Activated effector memory CD4-positive, alpha-beta T cell treated with Interleukin-2 at 50 U/mL for 16 hours (primary cell): ENCODE measurements at regions not wholly inside any gene's neighbourhood (a gene's known extent, or its start where the extent isn't known, plus 50 kb on each side); places are given as distances from the start of the nearest gene placed in this dataset.
"Not testable (repeated sequence)": the region's sequence is repeated elsewhere in the genome, so short reads cannot be mapped to it uniquely, and the experiment has no call there.

Experiments used
- DNase-seq: peaks from one replicate; pipeline ENCODE4 v3.0.0-alpha.2; 2020

DNA sequence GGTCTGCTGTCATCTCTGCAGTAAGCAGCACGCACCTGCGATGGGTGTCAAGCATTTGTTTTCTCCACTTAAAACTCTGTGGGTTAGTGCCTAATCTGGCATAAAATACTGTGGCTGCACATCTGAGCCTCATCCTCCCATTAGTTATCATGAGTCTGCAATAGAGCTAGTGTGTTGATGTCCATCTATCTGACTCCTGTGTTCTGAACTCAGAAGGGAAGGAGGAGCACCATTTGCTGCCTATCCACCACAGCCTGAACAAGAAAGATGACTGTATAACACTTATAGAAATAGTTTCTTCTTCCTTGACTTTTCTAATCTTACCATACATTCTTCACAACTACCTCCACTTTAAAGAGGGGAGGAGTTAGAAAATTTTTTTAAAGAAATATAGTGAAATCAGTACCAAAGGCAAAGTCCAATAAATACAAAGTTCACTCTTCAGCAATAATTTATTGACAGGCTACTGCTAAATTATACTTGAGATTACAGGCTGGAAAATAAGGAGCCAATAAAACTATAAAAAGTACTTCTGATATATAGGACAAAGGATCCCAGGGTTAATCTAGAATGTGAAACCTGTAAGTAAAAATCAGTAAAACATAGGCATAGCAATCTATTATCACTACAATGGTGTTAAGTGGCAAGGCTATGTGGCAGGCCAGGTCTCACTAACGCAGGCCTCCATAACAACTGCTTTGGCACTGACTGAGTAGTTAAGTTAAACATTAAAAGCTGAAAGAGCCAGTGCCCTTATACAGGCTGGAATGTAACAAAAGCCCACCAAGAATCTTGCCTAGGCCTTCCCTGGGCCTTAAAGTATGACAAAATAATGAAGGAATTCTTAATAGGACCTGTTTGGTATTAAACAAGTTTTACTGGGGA is 70.2 kb downstream of the LGALS9C start:
- DNase-seq = not testable (repeated sequence)

GRCh38 chr17:18557086-18557485 is 80.5 kb downstream of the LGALS9C start:
- not testable (repeated sequence) for DNase-seq

DNA sequence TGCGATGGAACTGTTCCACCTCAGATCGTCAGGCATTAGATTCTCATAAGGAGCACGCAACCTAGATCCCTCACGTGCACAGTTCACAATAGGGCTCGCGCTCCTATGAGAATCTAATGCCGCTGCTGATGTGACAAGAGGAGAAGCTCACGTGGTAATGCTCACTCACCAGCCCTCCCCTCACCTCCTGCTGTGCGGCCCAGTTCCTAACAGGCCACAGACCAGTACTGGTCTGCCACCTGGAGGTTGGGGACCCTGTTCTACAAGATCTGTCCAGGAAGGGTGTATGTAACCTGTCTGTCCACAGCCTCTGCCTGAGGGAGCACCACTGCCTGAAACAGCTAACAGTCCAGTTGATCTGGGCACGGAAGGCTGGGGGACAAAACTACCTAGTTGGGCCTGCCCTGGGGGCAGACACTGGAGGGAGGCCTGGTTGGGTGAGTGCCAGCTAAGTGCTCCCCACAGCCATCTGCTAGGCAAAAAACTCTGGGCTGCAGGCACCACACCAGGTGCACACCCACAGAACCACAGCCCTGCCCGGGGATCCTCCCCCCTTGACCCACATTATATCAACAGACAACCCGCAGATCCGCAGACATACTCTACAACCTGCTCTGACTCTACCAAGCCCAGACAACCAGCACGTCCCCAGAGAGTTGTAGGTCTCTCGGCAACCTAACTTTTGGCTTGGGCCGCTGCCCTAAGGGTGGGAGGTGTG is 80.7 kb downstream of the TBC1D28 start:
- peak; percentile 20 for DNase-seq

DNA sequence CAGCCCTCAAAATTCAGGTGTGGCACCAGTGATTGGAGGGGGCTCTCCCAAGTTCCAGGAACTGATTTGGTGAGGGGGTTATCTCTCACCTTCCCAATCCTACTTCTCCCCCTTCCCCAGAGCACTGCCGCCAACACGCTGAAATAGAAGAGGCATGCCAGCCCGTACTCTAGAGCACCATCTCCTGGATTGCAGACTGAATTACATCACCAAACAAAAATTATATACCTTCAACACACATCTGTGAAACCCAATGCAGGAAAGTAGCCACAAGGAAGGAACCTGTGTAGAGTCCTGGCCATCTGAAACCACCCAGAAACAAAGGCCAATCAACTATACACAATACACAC is 80.1 kb downstream of the TBC1D28 start:
- peak; percentile 6 for DNase-seq

- DNase-seq = not testable (repeated sequence)
Measured at GRCh38 chr17:18568108-18568995, 75.8 kb downstream of the TBC1D28 start.

- not testable (repeated sequence) for DNase-seq
Measured at GRCh38 chr17:18569489-18569913, 74.7 kb downstream of the TBC1D28 start.

DNA sequence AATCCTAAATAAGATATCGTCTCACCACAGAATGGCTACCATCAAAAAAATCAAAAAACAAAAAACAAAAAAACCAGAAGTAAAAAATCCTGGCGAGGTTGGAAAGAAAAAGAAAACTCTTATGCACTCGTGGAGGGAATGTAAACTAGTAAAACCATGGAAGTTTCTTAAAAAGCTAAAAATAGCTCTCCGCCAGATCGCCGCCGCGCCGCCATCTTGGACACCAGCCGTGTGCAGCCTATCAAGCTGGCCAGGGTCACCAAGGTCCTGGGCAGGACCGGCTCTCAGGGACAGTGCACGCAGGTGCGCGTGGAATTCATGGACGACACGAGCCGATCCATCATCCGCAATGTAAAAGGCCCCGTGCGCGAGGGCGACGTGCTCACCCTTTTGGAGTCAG is 71.7 kb downstream of the TBC1D28 start:
- DNase-seq = not testable (repeated sequence)

DNA sequence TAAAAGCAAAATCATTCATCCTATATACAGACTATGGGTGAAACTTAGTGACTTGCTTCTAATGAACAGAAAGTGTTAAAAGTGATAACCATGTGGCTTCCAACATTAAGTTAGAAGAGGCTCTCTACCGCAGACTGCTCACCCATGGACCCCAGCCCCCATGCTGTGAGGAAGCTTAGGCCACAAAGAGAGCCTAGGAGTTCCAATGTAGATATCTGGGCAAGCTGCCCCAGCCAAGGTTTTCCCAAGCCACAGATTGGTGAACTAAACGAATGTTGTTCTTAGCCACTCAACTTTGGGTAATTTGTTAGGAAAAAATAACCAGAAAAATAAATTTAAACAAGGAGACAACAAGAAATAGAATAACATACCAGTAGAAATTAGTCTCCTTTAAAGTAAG is 70.1 kb downstream of the TBC1D28 start:
- DNase-seq = not testable (repeated sequence)
